HG03039 (cell line): ENCODE measurements at regions not wholly inside any gene's neighbourhood (a gene's known extent, or its start where the extent isn't known, plus 50 kb on each side); places are given as distances from the start of the nearest gene placed in this dataset.
"Not testable (repeated sequence)": the region's sequence is repeated elsewhere in the genome, so short reads cannot be mapped to it uniquely, and the experiment has no call there.

ENCODE experiments used
- ATAC-seq: cut with Tn5 transposase; IDR thresholded peaks from one replicate; pipeline ENCODE4 v1.9.1; 2021; ENCODE audit warnings: mild to moderate bottlenecking, moderate library complexity; ENCODE audit not compliant: unreplicated experiment

GRCh38 chr2:234375176-234375880, 121.6 kb downstream of the ARL4C start:
- ATAC-seq, result no peak

- no peak for ATAC-seq
These were observed 122.1 kb downstream of the ARL4C start for GRCh38 chr2:234374736-234375135.

- no peak for ATAC-seq
These were observed 122.8 kb downstream of the ARL4C start for GRCh38 chr2:234374150-234374508.

- ATAC-seq, result no peak
These were observed 123.3 kb downstream of the ARL4C start for GRCh38 chr2:234373481-234374149.

- no peak for ATAC-seq
These were observed 123.8 kb downstream of the ARL4C start for GRCh38 chr2:234373060-234373459.

- ATAC-seq, result no peak
These were observed 124.4 kb downstream of the ARL4C start for GRCh38 chr2:234372506-234372905.

- ATAC-seq, result no peak
These were observed 128.0 kb downstream of the ARL4C start for GRCh38 chr2:234368861-234369261.

- no peak for ATAC-seq
These were observed 130.0 kb downstream of the ARL4C start for GRCh38 chr2:234366891-234367290.

- ATAC-seq, result no peak
These were observed 132.2 kb downstream of the ARL4C start for GRCh38 chr2:234364661-234365060.

GRCh38 chr2:234363647-234364294, 133.1 kb downstream of the ARL4C start:
- ATAC-seq, result no peak

- ATAC-seq, result no peak
These were observed 133.8 kb downstream of the ARL4C start for GRCh38 chr2:234363011-234363487.

- ATAC-seq, result not testable (repeated sequence)
These were observed 136.4 kb downstream of the ARL4C start for GRCh38 chr2:234360313-234360975.

GRCh38 chr2:234357666-234358065, 139.2 kb downstream of the ARL4C start:
- ATAC-seq, result no peak

GRCh38 chr2:234355808-234356365, 141.0 kb downstream of the ARL4C start:
- no peak for ATAC-seq

- no peak for ATAC-seq
These were observed 141.7 kb downstream of the ARL4C start for GRCh38 chr2:234355021-234355720.

GRCh38 chr2:234352270-234352669, 144.6 kb downstream of the ARL4C start:
- ATAC-seq, result no peak

- not testable (repeated sequence) for ATAC-seq
These were observed 145.0 kb downstream of the ARL4C start for GRCh38 chr2:234351866-234352265.

GRCh38 chr2:234348081-234348480, 148.8 kb downstream of the ARL4C start:
- ATAC-seq, result no peak

GRCh38 chr2:234345921-234346320, 151.0 kb downstream of the ARL4C start:
- no peak for ATAC-seq

GRCh38 chr2:234344012-234344411, 152.9 kb downstream of the ARL4C start:
- ATAC-seq, result no peak
